Astrocyte of the spinal cord (primary cell): ENCODE measurements at regions not wholly inside any gene's neighbourhood (a gene's known extent, or its start where the extent isn't known, plus 50 kb on each side); places are given as distances from the start of the nearest gene placed in this dataset.

Experiments used
- DNase-seq: peaks from one replicate; pipeline ENCODE4 v3.0.0; 2011; ENCODE audit warnings: low read depth, low spot score
- H3K4me3 ChIP-seq: 2 replicates; pipeline ENCODE4 v1.5.1; 2011; ENCODE audit warnings: low read depth, mild to moderate bottlenecking, low read length, moderate library complexity
- CTCF ChIP-seq: IDR thresholded peaks from 2 replicates; pipeline ENCODE4 v1.5.1; 2012; ENCODE audit warnings: low read depth, mild to moderate bottlenecking, low read length, inconsistent platforms
- in situ Hi-C: cut with HindIII; loops from 2 replicates; pipeline ENCODE4 v1.10.0; 2017; ENCODE audit warnings: low sequenced_read_pairs

GRCh38 chr2:58540681-58541080 lies 299.6 kb upstream of the FANCL start:
- no peak for DNase-seq
- TF ChIP-seq CTCF: no peak
- no peak overlapping the region for H3K4me3 ChIP-seq
- in situ Hi-C loops: no loop called here

- no peak for DNase-seq
- TF ChIP-seq CTCF: no peak
- H3K4me3 ChIP-seq: no peak overlapping the region
- in situ Hi-C loops: no loop called here
These were observed 298.8 kb upstream of the FANCL start for GRCh38 chr2:58539973-58540372.

- no peak for DNase-seq
- H3K4me3 ChIP-seq: no peak overlapping the region
- in situ Hi-C loops: no loop called here
- no peak for TF ChIP-seq CTCF
These were observed 294.9 kb upstream of the FANCL start for GRCh38 chr2:58535990-58536389.

- H3K4me3 ChIP-seq: no peak overlapping the region
- TF ChIP-seq CTCF: no peak
- in situ Hi-C loops: no loop called here
- no peak for DNase-seq
These were observed 294.1 kb upstream of the FANCL start for GRCh38 chr2:58535182-58535581.

GRCh38 chr2:58533376-58533775 lies 292.3 kb upstream of the FANCL start:
- no peak for DNase-seq
- H3K4me3 ChIP-seq: no peak overlapping the region
- in situ Hi-C loops: no loop called here
- no peak for TF ChIP-seq CTCF

GRCh38 chr2:58532641-58533040 lies 291.5 kb upstream of the FANCL start:
- DNase-seq: no peak
- in situ Hi-C loops: no loop called here
- H3K4me3 ChIP-seq: no peak overlapping the region
- TF ChIP-seq CTCF: no peak

GRCh38 chr2:58527647-58528046 lies 286.5 kb upstream of the FANCL start:
- DNase-seq: no peak
- in situ Hi-C loops: no loop called here
- no peak overlapping the region for H3K4me3 ChIP-seq
- no peak for TF ChIP-seq CTCF
